Midbrain (tissue), 1 donor: ENCODE measurements at regions not wholly inside any gene's neighbourhood (a gene's known extent, or its start where the extent isn't known, plus 50 kb on each side); places are given as distances from the start of the nearest gene placed in this dataset.
A peak's percentile ranks its signal among the peaks of the same experiment; 100 is the strongest.
"Not testable (repeated sequence)": the region's sequence is repeated elsewhere in the genome, so short reads cannot be mapped to it uniquely, and the experiment has no call there.

Experiments used
- DNase-seq: peaks from one replicate; lab custom pipeline; 2025; lab: John Stamatoyannopoulos, UW

GRCh38 chr9:2496934-2497333 is 124.7 kb upstream of the VLDLR start:
- no peak for DNase-seq

- DNase-seq: no peak
Observed at GRCh38 chr9:2497666-2498400, 123.8 kb upstream of the VLDLR start.

- no peak for DNase-seq
Observed at GRCh38 chr9:2502210-2502609, 119.4 kb upstream of the VLDLR start.

- DNase-seq: no peak
Observed at GRCh38 chr9:2502760-2503159, 118.8 kb upstream of the VLDLR start.

- DNase-seq: no peak
Observed at GRCh38 chr9:2506321-2506720, 115.3 kb upstream of the VLDLR start.

GRCh38 chr9:2523591-2523990 is 98.0 kb upstream of the VLDLR start:
- DNase-seq: no peak

- DNase-seq: no peak
Observed at GRCh38 chr9:2524601-2525000, 97.0 kb upstream of the VLDLR start.

GRCh38 chr9:2525147-2525546 is 96.4 kb upstream of the VLDLR start:
- DNase-seq: no peak

- no peak for DNase-seq
Observed at GRCh38 chr9:2526071-2526828, 95.3 kb upstream of the VLDLR start.

- no peak for DNase-seq
Observed at GRCh38 chr9:2531481-2531880, 90.1 kb upstream of the VLDLR start.

GRCh38 chr9:2536511-2536910 is 85.1 kb upstream of the VLDLR start:
- DNase-seq: no peak

- no peak for DNase-seq
Observed at GRCh38 chr9:2545881-2546490, 75.6 kb upstream of the VLDLR start.

- DNase-seq: not testable (repeated sequence)
Observed at GRCh38 chr9:2555899-2556600, 65.5 kb upstream of the VLDLR start.

- DNase-seq: no peak
Observed at GRCh38 chr9:2557693-2558092, 63.9 kb upstream of the VLDLR start.

GRCh38 chr9:2559192-2560152 is 62.1 kb upstream of the VLDLR start:
- DNase-seq: peak; percentile 24

- DNase-seq: no peak
Observed at GRCh38 chr9:2560180-2560579, 61.4 kb upstream of the VLDLR start.

GRCh38 chr9:2565676-2566340 is 55.8 kb upstream of the VLDLR start:
- DNase-seq: no peak

- DNase-seq: no peak
Observed at GRCh38 chr9:2567922-2568321, 53.7 kb upstream of the VLDLR start.

GRCh38 chr9:2568689-2569088 is 52.9 kb upstream of the VLDLR start:
- no peak for DNase-seq

- no peak for DNase-seq
Observed at GRCh38 chr9:2570615-2571479, 50.7 kb upstream of the VLDLR start.
